GM10248 (cell line): ENCODE measurements at regions not wholly inside any gene's neighbourhood (a gene's known extent, or its start where the extent isn't known, plus 50 kb on each side); places are given as distances from the start of the nearest gene placed in this dataset.

Experiments
- CTCF ChIA-PET: fragments of 300-600 bp; sonication (Branson Sonifier 250); formaldehyde crosslinking; extraction: SDS; loops from one replicate; lab custom pipeline; 2021; ENCODE audit warnings: antibody characterized with exemption; lab: Yijun Ruan, JAX
- POLR2A ChIA-PET: fragments of 350-650 bp; sonication (Branson Sonifier 250); formaldehyde crosslinking; extraction: SDS; loops from one replicate; lab custom pipeline; 2020; ENCODE audit warnings: antibody characterized with exemption; lab: Yijun Ruan, JAX
- DNase-seq: peaks from one replicate; pipeline ENCODE4 v3.0.0; 2012; ENCODE audit errors: extremely low spot score
- CTCF ChIP-seq: IDR thresholded peaks from 2 replicates; pipeline ENCODE4 v1.5.1; 2012; ENCODE audit warnings: mild to moderate bottlenecking, low read depth; ENCODE audit errors: extremely low read depth, missing control alignments, control extremely low read depth

GRCh38 chr5:144979516-144980264, 809.0 kb downstream of the KCTD16 start:
- POLR2A ChIA-PET: no interaction called here
- TF ChIP-seq CTCF: no peak
- CTCF ChIA-PET: no interaction called here
- DNase-seq: no peak

- ChIA-PET CTCF (interaction anchor here (1.0 to 1.3 kb wide), 2 partner anchors 22 to 34 kb away, joined by 3 read pairs; no protein-coding TSS in a partner anchor), POLR2A (no interaction called here)
- no peak for DNase-seq
- no peak for TF ChIP-seq CTCF
These were observed 801.6 kb downstream of the KCTD16 start for GRCh38 chr5:144972317-144972716.

GRCh38 chr5:144971108-144971850, 800.6 kb downstream of the KCTD16 start:
- no peak for DNase-seq
- CTCF ChIA-PET: interaction anchor here (1.0 to 2.0 kb wide), 4 partner anchors 9 to 33 kb away, joined by 3 to 4 read pairs (median 3); no protein-coding TSS in a partner anchor
- POLR2A ChIA-PET: no interaction called here
- TF ChIP-seq CTCF: no peak

GRCh38 chr5:144960296-144960695, 789.6 kb downstream of the KCTD16 start:
- ChIA-PET CTCF (no interaction called here), POLR2A (no interaction called here)
- no peak for DNase-seq
- no peak for TF ChIP-seq CTCF

GRCh38 chr5:144958002-144958401, 787.3 kb downstream of the KCTD16 start:
- ChIA-PET CTCF (interaction anchor here (0.8 to 2.0 kb wide), 2 partner anchors 10 to 92 kb away, joined by 3 to 10 read pairs; no protein-coding TSS in a partner anchor), POLR2A (no interaction called here)
- no peak for DNase-seq
- TF ChIP-seq CTCF: no peak

GRCh38 chr5:144950996-144951395, 780.3 kb downstream of the KCTD16 start:
- no peak for DNase-seq
- CTCF ChIA-PET: interaction anchor here (1.6 kb wide), 1 partner anchor 19 kb away, joined by 3 read pairs; no protein-coding TSS in a partner anchor
- POLR2A ChIA-PET: no interaction called here
- TF ChIP-seq CTCF: no peak
